ENCODE measurements at regions not wholly inside any gene's neighbourhood (a gene's known extent, or its start where the extent isn't known, plus 50 kb on each side); places are given as distances from the start of the nearest gene placed in this dataset.

GRCh38 chr7:17530244-17530643, 231.8 kb downstream of the AHR start:
- TF ChIP-seq CTCF (IDR thresholded peaks at IDR 0.05; ENCODE audit: low read length) (no peak), EZH2 (optimal IDR thresholded peaks at IDR 0.05; ENCODE audit: low read depth, low read length) (no peak), EZH2phosphoT487 (IDR thresholded peaks at IDR 0.05; ENCODE audit: low read length) (no peak)

Data from MM.1S (cell line).